CD4-positive, alpha-beta T cell treated with Interleukin-17A for 1 hour (primary cell): ENCODE measurements at regions not wholly inside any gene's neighbourhood (a gene's known extent, or its start where the extent isn't known, plus 50 kb on each side); places are given as distances from the start of the nearest gene placed in this dataset.

Source experiments
- DNase-seq: peaks from one replicate; pipeline ENCODE4 v3.0.0-alpha.2; 2020

- no peak for DNase-seq
These were observed 58.8 kb upstream of the ZNF804B start for GRCh38 chr7:88700725-88701124.

GRCh38 chr7:88694207-88694606 lies 65.3 kb upstream of the ZNF804B start:
- no peak for DNase-seq

- no peak for DNase-seq
These were observed 66.4 kb upstream of the ZNF804B start for GRCh38 chr7:88693131-88693530.

GRCh38 chr7:88692493-88692892 lies 67.0 kb upstream of the ZNF804B start:
- DNase-seq = no peak

- no peak for DNase-seq
These were observed 69.7 kb upstream of the ZNF804B start for GRCh38 chr7:88689821-88690220.

- DNase-seq = no peak
These were observed 71.3 kb upstream of the ZNF804B start for GRCh38 chr7:88688222-88688621.

GRCh38 chr7:88686468-88687229 lies 72.9 kb upstream of the ZNF804B start:
- no peak for DNase-seq

GRCh38 chr7:88681682-88682081 lies 77.8 kb upstream of the ZNF804B start:
- no peak for DNase-seq

- DNase-seq = no peak
These were observed 89.0 kb upstream of the ZNF804B start for GRCh38 chr7:88670536-88670935.

- DNase-seq = no peak
These were observed 89.6 kb upstream of the ZNF804B start for GRCh38 chr7:88669913-88670312.

- no peak for DNase-seq
These were observed 90.9 kb upstream of the ZNF804B start for GRCh38 chr7:88668591-88668990.

GRCh38 chr7:88666626-88667025 lies 92.9 kb upstream of the ZNF804B start:
- DNase-seq = no peak

GRCh38 chr7:88665892-88666514 lies 93.5 kb upstream of the ZNF804B start:
- DNase-seq = no peak

- DNase-seq = no peak
These were observed 94.8 kb upstream of the ZNF804B start for GRCh38 chr7:88664630-88665233.

GRCh38 chr7:88661921-88662320 lies 97.6 kb upstream of the ZNF804B start:
- no peak for DNase-seq

- DNase-seq = no peak
These were observed 111.7 kb upstream of the ZNF804B start for GRCh38 chr7:88647825-88648224.

- no peak for DNase-seq
These were observed 120.9 kb upstream of the ZNF804B start for GRCh38 chr7:88638583-88638982.

- DNase-seq = no peak
These were observed 121.7 kb upstream of the ZNF804B start for GRCh38 chr7:88637795-88638194.

GRCh38 chr7:88635149-88635548 lies 124.4 kb upstream of the ZNF804B start:
- no peak for DNase-seq

GRCh38 chr7:88629559-88629958 lies 129.9 kb upstream of the ZNF804B start:
- DNase-seq = no peak

GRCh38 chr7:88628363-88629085 lies 131.0 kb upstream of the ZNF804B start:
- no peak for DNase-seq

- DNase-seq = no peak
These were observed 142.3 kb upstream of the ZNF804B start for GRCh38 chr7:88617185-88617584.

- DNase-seq = no peak
These were observed 144.2 kb upstream of the ZNF804B start for GRCh38 chr7:88615336-88615735.

- no peak for DNase-seq
These were observed 144.8 kb upstream of the ZNF804B start for GRCh38 chr7:88614736-88615135.
